ENCODE measurements at regions not wholly inside any gene's neighbourhood (a gene's known extent, or its start where the extent isn't known, plus 50 kb on each side); places are given as distances from the start of the nearest gene placed in this dataset.

DNA sequence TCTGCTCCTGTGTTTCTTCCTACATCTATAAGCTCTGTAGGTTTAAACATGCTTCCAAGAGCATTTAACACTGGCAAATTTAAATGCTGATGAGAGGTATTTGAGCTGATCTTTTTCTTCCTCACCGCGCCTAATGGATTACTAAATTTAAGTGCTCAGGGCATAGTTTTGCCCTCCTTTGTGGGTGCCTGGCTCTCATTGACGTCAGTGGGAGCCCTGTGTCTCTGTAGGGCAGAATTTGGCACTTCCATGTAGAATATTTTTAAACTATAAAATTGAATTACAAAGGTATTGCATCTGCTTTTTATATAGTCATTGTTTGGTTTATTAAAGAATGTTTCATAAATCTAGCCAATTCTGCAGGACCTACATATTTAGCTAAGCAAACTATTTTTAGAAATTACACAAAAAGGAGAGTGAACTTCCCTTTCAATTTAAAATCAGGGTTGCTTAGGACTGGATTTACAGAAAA is 444.8 kb downstream of the AEBP2 start:
- Histone ChIP-seq H3K27me3 (ENCODE audit: control insufficient read depth, low read length) (no peaks in the 10 kb centered on the region), H3K9me3 (ENCODE audit: control insufficient read depth, insufficient read depth, low read length) (no peaks in the 10 kb centered on the region), H3F3A (ENCODE audit: control insufficient read depth, insufficient read depth) (no peaks in the 10 kb centered on the region), H4K20me1 (ENCODE audit: control insufficient read depth, insufficient read depth, low read depth, low read length) (no peaks in the 10 kb centered on the region), H3K4me1 (ENCODE audit: control insufficient read depth, low read length) (no peaks in the 10 kb centered on the region), H3K36me3 (ENCODE audit: control insufficient read depth, low read length) (no peaks in the 10 kb centered on the region), H3K27ac (ENCODE audit: low read depth, low read length) (no peak overlapping the region), H3K9me2 (replicated peaks; ENCODE audit: control insufficient read depth, low read length) (no peaks in the 10 kb centered on the region), H3K79me2 (ENCODE audit: control insufficient read depth, low read length) (no peaks in the 10 kb centered on the region), H3K4me2 (ENCODE audit: low read length) (no peak overlapping the region), H3K4me3 (ENCODE audit: low read length) (no peak overlapping the region)
- TF ChIP-seq EZH2phosphoT487 (IDR thresholded peaks at IDR 0.05; ENCODE audit: borderline replicate concordance, low read length) = no peak
- TF ChIP-seq, protein P1, sequence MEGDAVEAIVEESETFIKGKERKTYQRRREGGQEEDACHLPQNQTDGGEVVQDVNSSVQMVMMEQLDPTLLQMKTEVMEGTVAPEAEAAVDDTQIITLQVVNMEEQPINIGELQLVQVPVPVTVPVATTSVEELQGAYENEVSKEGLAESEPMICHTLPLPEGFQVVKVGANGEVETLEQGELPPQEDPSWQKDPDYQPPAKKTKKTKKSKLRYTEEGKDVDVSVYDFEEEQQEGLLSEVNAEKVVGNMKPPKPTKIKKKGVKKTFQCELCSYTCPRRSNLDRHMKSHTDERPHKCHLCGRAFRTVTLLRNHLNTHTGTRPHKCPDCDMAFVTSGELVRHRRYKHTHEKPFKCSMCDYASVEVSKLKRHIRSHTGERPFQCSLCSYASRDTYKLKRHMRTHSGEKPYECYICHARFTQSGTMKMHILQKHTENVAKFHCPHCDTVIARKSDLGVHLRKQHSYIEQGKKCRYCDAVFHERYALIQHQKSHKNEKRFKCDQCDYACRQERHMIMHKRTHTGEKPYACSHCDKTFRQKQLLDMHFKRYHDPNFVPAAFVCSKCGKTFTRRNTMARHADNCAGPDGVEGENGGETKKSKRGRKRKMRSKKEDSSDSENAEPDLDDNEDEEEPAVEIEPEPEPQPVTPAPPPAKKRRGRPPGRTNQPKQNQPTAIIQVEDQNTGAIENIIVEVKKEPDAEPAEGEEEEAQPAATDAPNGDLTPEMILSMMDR (IDR thresholded peaks at IDR 0.05; ENCODE audit: low read depth, low read length, poor library complexity, severe bottlenecking) = no peak

DNA sequence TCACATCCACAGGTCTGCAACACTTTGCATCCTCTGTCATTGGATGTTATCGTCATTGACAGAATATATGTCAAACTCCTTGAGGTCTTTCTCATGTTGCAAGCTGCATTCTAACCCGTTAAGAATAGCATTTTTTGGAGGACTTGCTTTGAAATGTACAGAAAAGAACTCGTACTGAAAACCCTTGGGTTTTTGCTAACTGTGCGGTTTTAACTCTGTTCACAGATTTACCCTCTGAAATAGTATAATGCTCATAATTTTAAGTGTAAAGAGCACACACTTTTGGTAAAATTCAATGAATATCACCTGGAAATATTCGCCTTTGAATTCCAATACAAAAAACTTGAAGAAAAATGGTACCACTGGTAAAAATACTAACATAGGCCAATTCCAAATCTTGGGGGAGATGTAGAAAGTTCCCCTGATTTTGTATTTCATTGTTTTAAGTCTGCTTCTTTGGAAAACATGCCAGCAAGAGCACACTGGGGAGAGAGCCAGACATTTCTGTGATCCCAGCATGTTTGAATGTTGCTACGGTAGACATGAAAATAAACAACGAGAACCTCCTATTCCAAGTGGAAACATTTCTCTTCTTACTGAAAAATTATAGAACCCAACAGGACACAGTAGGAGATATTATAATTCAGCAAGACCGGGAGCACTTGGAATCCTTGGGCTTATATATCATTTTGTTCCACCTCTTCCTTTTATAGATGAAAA is 446.0 kb downstream of the AEBP2 start:
- Histone ChIP-seq H4K20me1 (ENCODE audit: control insufficient read depth, insufficient read depth, low read depth, low read length) (no peaks in the 10 kb centered on the region), H3K4me1 (ENCODE audit: control insufficient read depth, low read length) (no peaks in the 10 kb centered on the region), H3K9me2 (replicated peaks; ENCODE audit: control insufficient read depth, low read length) (no peaks in the 10 kb centered on the region), H3K4me2 (ENCODE audit: low read length) (no peak overlapping the region), H3K27me3 (ENCODE audit: control insufficient read depth, low read length) (no peaks in the 10 kb centered on the region), H3F3A (ENCODE audit: control insufficient read depth, insufficient read depth) (no peaks in the 10 kb centered on the region), H3K9me3 (ENCODE audit: control insufficient read depth, insufficient read depth, low read length) (no peaks in the 10 kb centered on the region), H3K4me3 (ENCODE audit: low read length) (no peak overlapping the region), H3K36me3 (ENCODE audit: control insufficient read depth, low read length) (no peaks in the 10 kb centered on the region), H3K27ac (ENCODE audit: low read depth, low read length) (no peak overlapping the region), H3K79me2 (ENCODE audit: control insufficient read depth, low read length) (no peaks in the 10 kb centered on the region)
- TF ChIP-seq EZH2phosphoT487 (IDR thresholded peaks at IDR 0.05; ENCODE audit: borderline replicate concordance, low read length) = no peak
- TF ChIP-seq, protein P1 (IDR thresholded peaks at IDR 0.05; ENCODE audit: low read depth, low read length, poor library complexity, severe bottlenecking) = no peak

GRCh38 chr12:19886065-19886464 is 446.8 kb downstream of the AEBP2 start:
- Histone ChIP-seq H3K4me2 (ENCODE audit: low read length) (no peak overlapping the region), H4K20me1 (ENCODE audit: control insufficient read depth, insufficient read depth, low read depth, low read length) (no peaks in the 10 kb centered on the region), H3K36me3 (ENCODE audit: control insufficient read depth, low read length) (no peaks in the 10 kb centered on the region), H3K4me3 (ENCODE audit: low read length) (no peak overlapping the region), H3K79me2 (ENCODE audit: control insufficient read depth, low read length) (no peaks in the 10 kb centered on the region), H3K4me1 (ENCODE audit: control insufficient read depth, low read length) (no peaks in the 10 kb centered on the region), H3K9me2 (replicated peaks; ENCODE audit: control insufficient read depth, low read length) (no peaks in the 10 kb centered on the region), H3K27ac (ENCODE audit: low read depth, low read length) (no peak overlapping the region), H3K9me3 (ENCODE audit: control insufficient read depth, insufficient read depth, low read length) (no peaks in the 10 kb centered on the region), H3K27me3 (ENCODE audit: control insufficient read depth, low read length) (no peaks in the 10 kb centered on the region), H3F3A (ENCODE audit: control insufficient read depth, insufficient read depth) (no peaks in the 10 kb centered on the region)
- no peak for TF ChIP-seq EZH2phosphoT487 (IDR thresholded peaks at IDR 0.05; ENCODE audit: borderline replicate concordance, low read length)
- TF ChIP-seq, protein P1 (IDR thresholded peaks at IDR 0.05; ENCODE audit: low read depth, low read length, poor library complexity, severe bottlenecking) = no peak
